Ascending aorta (tissue), 2 donors: ENCODE measurements at regions not wholly inside any gene's neighbourhood (a gene's known extent, or its start where the extent isn't known, plus 50 kb on each side); places are given as distances from the start of the nearest gene placed in this dataset.

Experiments
- DNase-seq, 2 donors: peaks; one replicate each; pipeline ENCODE4 v3.0.0-alpha.2; 2019; ENCODE audit warnings: low spot score in 2 of 2
- H3K27ac ChIP-seq, 2 donors: fragments of 200-600 bp; sonication (generic); one replicate each; pipeline ENCODE4 v1.5.1; 2016 to 2017; ENCODE audit warnings: mild to moderate bottlenecking in 1 of 2
- H3K27me3 ChIP-seq: fragments of 200-600 bp; sonication (generic); one replicate; pipeline ENCODE4 v1.5.1; 2017
- H3K36me3 ChIP-seq, 2 donors: fragments of 200-600 bp; sonication (generic); one replicate each; pipeline ENCODE4 v1.5.1; 2016
- H3K4me1 ChIP-seq, 2 donors: fragments of 200-600 bp; sonication (generic); one replicate each; pipeline ENCODE4 v1.5.1; 2016 to 2017; ENCODE audit warnings: mild to moderate bottlenecking in 1 of 2
- H3K4me3 ChIP-seq, 2 donors: fragments of 200-600 bp; sonication (generic); one replicate each; pipeline ENCODE4 v1.5.1; 2016 to 2017; ENCODE audit warnings: mild to moderate bottlenecking in 1 of 2
- H3K9me3 ChIP-seq, 2 donors: fragments of 200-600 bp; sonication (generic); one replicate each; pipeline ENCODE4 v1.5.1; 2016
- intact Hi-C: fragments of 100-400 bp; cut with DNase I; formaldehyde crosslinking; loops from one replicate; pipeline ENCODE4 v1.15.1; 2023
- TF ChIP-seq, protein P1 (sequence below), 3 experiments: fragments of 200-600 bp in 2 of 3; fragments of 450-650 bp in 1 of 3; sonication (generic) in 2 of 3; IDR thresholded peaks; one replicate each; pipeline ENCODE4 v1.5.1; 2016 to 2019; ENCODE audit warnings: antibody characterized with exemption in 3 of 3, mild to moderate bottlenecking in 1 of 3, moderate library complexity in 1 of 3

DNA sequence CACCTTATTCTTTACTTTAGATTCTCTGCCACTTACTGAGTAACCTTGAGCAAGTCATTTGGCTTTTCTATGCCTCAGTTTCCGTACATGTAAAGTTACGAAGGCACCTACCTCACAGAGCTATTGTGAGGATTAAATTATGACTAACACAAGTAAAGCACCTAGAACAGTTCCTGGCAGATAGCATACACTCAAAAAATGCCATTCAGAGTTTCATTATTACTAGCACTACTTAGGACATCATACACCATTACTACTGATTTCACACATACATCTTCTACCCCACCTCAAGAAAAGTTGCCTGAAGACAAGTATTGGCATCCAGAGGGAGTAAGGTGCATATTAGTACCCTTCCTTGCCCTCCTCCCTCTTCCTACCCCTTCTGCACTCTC lies 107.8 kb downstream of the OGFRL1 start:
- intact Hi-C loops, result no loop called here
- H3K27me3 ChIP-seq, result no peaks in the 10 kb centered on the region
- H3K9me3 ChIP-seq, result no peaks in the 10 kb centered on the region
- no peak overlapping the region for H3K4me3 ChIP-seq
- TF ChIP-seq, protein P1, sequence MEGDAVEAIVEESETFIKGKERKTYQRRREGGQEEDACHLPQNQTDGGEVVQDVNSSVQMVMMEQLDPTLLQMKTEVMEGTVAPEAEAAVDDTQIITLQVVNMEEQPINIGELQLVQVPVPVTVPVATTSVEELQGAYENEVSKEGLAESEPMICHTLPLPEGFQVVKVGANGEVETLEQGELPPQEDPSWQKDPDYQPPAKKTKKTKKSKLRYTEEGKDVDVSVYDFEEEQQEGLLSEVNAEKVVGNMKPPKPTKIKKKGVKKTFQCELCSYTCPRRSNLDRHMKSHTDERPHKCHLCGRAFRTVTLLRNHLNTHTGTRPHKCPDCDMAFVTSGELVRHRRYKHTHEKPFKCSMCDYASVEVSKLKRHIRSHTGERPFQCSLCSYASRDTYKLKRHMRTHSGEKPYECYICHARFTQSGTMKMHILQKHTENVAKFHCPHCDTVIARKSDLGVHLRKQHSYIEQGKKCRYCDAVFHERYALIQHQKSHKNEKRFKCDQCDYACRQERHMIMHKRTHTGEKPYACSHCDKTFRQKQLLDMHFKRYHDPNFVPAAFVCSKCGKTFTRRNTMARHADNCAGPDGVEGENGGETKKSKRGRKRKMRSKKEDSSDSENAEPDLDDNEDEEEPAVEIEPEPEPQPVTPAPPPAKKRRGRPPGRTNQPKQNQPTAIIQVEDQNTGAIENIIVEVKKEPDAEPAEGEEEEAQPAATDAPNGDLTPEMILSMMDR (IDR thresholded peaks at IDR 0.05), result no peak
- H3K4me1 ChIP-seq, result peaks cover 0 to 27% of the 10 kb centered on the region in 2 donors
- no peak overlapping the region for H3K27ac ChIP-seq
- no peaks in the 10 kb centered on the region for H3K36me3 ChIP-seq
- no peak for DNase-seq

DNA sequence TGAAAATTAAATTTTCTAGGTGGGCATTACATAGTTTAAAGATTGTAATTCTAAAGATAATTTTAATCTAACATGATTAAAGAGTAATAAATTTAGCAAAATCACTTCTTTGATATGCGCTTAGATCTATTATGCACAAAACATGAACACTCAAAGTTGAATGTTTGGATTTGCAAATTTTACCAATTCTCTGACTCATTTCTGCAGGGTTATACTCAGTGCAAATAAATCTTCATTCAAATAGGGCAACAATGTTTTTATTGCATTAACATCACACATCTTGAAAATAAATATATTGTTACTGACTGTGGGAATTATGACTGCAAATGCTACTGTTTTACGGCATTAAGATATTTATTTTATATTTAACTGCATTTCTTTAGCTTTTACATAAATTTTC lies 110.7 kb downstream of the OGFRL1 start:
- Histone ChIP-seq H3K36me3 (no peaks in the 10 kb centered on the region), H3K4me3 (no peak overlapping the region), H3K9me3 (no peaks in the 10 kb centered on the region), H3K27me3 (no peaks in the 10 kb centered on the region), H3K4me1 (peaks cover 0 to 31% of the 10 kb centered on the region in 2 donors), H3K27ac (no peak overlapping the region)
- intact Hi-C loops, result no loop called here
- TF ChIP-seq, protein P1 (IDR thresholded peaks at IDR 0.05), result no peak
- DNase-seq, result no peak

DNA sequence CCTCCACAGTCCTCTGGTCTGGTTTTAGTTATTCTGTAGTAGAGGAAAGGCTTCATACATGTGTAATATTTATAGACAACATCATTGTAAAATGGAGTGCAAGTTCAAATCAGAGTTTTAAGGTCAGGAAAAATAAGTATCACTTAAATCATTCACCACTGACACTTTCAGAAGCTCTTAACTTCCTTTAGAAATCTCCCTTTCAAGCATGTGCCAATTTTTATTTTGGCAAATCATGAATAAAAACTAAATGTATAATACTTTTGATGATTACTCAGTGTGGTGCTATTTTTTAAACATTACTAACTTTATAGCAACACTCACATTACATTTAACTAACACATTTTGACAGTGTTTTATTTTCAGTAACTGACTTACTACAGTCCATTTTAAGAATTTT lies 112.2 kb downstream of the OGFRL1 start:
- Histone ChIP-seq H3K36me3 (no peaks in the 10 kb centered on the region), H3K27me3 (no peaks in the 10 kb centered on the region), H3K27ac (no peak overlapping the region), H3K9me3 (no peaks in the 10 kb centered on the region), H3K4me1 (peaks cover 0 to 32% of the 10 kb centered on the region in 2 donors), H3K4me3 (no peak overlapping the region)
- no peak for DNase-seq
- intact Hi-C loops, result no loop called here
- TF ChIP-seq, protein P1 (IDR thresholded peaks at IDR 0.05), result no peak

DNA sequence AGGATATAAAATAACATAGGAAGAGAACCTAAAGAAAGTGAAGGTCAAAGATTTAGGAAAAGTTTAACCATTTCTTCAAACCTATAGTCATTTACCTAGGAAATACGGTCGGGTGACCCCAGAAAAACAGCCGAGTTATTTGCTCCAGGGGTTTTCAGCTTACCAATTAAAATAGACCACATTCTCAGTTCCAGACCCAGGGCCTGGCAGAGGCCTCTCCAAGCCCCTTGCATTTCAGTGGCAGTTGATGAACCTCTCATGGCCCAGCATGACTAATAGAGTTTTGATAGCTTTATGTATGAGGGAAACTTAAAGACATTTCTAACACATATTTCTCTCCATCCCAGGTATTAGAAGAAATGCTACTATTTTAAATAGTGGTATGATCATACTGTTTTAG lies 113.5 kb downstream of the OGFRL1 start:
- TF ChIP-seq, protein P1 (IDR thresholded peaks at IDR 0.05), result no peak
- no peaks in the 10 kb centered on the region for H3K9me3 ChIP-seq
- H3K4me1 ChIP-seq, result peaks cover 0 to 28% of the 10 kb centered on the region in 2 donors
- H3K27ac ChIP-seq, result no peak overlapping the region
- DNase-seq, result no peak
- H3K27me3 ChIP-seq, result no peaks in the 10 kb centered on the region
- H3K36me3 ChIP-seq, result no peaks in the 10 kb centered on the region
- intact Hi-C loops, result no loop called here
- H3K4me3 ChIP-seq, result no peak overlapping the region

DNA sequence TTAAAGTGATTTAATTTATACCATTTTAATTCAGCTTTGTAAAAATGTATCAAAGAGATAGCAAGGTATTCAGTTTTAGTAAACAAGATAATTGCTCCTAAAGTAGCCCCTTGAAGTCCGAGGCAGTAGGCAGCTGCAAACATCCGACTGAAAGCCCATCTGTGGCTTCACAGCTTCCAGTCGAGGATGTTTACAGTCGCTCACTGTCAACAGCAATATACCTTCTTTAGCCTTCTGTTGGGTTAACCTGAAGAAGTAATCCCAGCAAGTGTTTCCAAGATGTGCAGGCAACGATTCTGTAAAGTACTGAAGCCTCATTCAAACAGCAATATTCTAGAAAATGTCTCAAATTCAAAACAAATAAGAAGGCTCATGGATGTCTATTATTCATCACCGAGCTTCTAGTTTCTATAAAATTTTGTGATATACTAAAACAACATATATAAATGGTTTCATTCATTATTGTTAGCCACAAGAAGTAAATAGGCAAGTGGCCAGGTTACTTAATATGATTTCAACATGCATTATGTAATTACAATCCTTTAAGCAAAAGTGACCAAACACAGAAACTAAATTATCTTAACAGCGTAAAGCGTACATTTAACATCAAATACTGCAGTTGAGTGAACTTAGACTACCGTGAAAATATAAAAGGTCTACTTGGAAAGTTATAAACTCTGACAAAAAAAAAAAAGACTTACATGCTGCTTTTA lies 115.0 kb downstream of the OGFRL1 start:
- peak overlapping the region in 1 of 2 donors; percentile 2 for H3K4me3 ChIP-seq
- TF ChIP-seq, protein P1 (IDR thresholded peaks at IDR 0.05), result no peak
- no peaks in the 10 kb centered on the region for H3K9me3 ChIP-seq
- H3K27ac ChIP-seq, result peak overlapping the region; percentile 57 to 58
- H3K4me1 ChIP-seq, result peaks cover 0 to 28% of the 10 kb centered on the region in 2 donors
- H3K27me3 ChIP-seq, result no peaks in the 10 kb centered on the region
- DNase-seq, result no peak
- intact Hi-C loops, result loop anchor here (2.0 kb wide), 1 partner anchor 17 kb away; no protein-coding TSS in a partner anchor
- H3K36me3 ChIP-seq, result no peaks in the 10 kb centered on the region
